ENCODE measurements at regions not wholly inside any gene's neighbourhood (a gene's known extent, or its start where the extent isn't known, plus 50 kb on each side); places are given as distances from the start of the nearest gene placed in this dataset.

DNA sequence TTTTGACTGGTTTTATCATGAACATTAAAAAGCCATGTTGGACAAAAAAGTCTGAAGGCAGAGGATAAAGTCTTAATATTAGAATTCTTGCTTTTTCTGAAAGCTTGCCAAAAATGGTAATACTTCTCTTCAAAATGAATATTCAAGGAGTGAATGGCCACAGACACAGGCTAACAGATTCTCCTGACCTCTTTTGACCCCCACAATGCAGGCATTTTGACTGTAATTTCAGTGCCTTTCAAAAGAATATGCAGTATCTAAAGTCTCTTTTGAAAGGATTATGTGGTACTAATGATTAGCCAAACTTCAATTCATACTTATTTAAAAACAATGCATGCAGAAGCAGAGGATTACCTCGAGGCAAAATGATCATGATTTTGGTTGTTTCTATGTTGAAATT lies 557.8 kb upstream of the GCFC2 start:
- no peak for TF ChIP-seq CTCF (IDR thresholded peaks at IDR 0.05; ENCODE audit: unreplicated experiment)
- Mint-ChIP-seq H3K4me3 (ENCODE audit: low read depth, unreplicated experiment) (no peak overlapping the region), H3K9me3 (ENCODE audit: low read depth, unreplicated experiment) (peaks cover 9% of the 10 kb centered on the region), H3K27me3 (ENCODE audit: unreplicated experiment) (no peaks in the 10 kb centered on the region), H3K27ac (ENCODE audit: unreplicated experiment) (no peak overlapping the region), H3K36me3 (ENCODE audit: insufficient read depth, unreplicated experiment) (no peaks in the 10 kb centered on the region), H3K4me1 (ENCODE audit: low read depth, unreplicated experiment) (no peaks in the 10 kb centered on the region)
- BruUV-seq (replicated peaks), result no TSS peak
- intact Hi-C loops (cut with micrococcal nuclease; ENCODE audit: unreplicated experiment), result no loop called here
- DNase-seq, result no peak
- CTCF ChIA-PET, result interaction anchor here (0.6 kb wide), 1 partner anchor 152 kb away, joined by 3 read pairs; no protein-coding TSS in a partner anchor

DNA sequence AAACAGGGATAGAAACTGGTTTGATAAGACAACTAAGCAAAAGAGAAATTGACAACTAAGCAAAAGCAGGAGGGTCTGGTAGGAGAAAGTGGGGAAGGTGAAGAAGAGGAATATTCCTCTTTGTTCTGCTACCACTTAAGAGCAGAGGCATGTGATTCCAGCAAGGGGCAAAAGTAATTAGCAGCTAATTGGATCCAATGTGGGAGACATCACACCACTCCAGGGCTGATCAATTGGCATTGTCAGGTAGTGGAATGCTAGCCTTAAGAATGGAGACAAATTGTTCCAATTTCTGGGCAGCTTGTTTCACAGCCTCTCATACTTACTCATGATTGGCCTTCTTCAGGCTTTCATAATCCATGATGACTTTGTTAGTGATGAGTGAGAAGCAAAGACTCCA lies 547.1 kb upstream of the GCFC2 start:
- H3K9me3 Mint-ChIP-seq (ENCODE audit: low read depth, unreplicated experiment), result peaks cover 3% of the 10 kb centered on the region
- no peak overlapping the region for H3K4me3 Mint-ChIP-seq (ENCODE audit: low read depth, unreplicated experiment)
- BruUV-seq (replicated peaks), result no TSS peak
- no peaks in the 10 kb centered on the region for H3K36me3 Mint-ChIP-seq (ENCODE audit: insufficient read depth, unreplicated experiment)
- no peak for TF ChIP-seq CTCF (IDR thresholded peaks at IDR 0.05; ENCODE audit: unreplicated experiment)
- CTCF ChIA-PET, result no interaction called here
- no peak for DNase-seq
- no peaks in the 10 kb centered on the region for H3K4me1 Mint-ChIP-seq (ENCODE audit: low read depth, unreplicated experiment)
- intact Hi-C loops (cut with micrococcal nuclease; ENCODE audit: unreplicated experiment), result no loop called here
- H3K27ac Mint-ChIP-seq (ENCODE audit: unreplicated experiment), result no peak overlapping the region
- H3K27me3 Mint-ChIP-seq (ENCODE audit: unreplicated experiment), result no peaks in the 10 kb centered on the region

- CTCF ChIA-PET, result no interaction called here
- H3K36me3 Mint-ChIP-seq (ENCODE audit: insufficient read depth, unreplicated experiment), result no peaks in the 10 kb centered on the region
- H3K27me3 Mint-ChIP-seq (ENCODE audit: unreplicated experiment), result no peaks in the 10 kb centered on the region
- TF ChIP-seq CTCF (IDR thresholded peaks at IDR 0.05; ENCODE audit: unreplicated experiment), result no peak
- intact Hi-C loops (cut with micrococcal nuclease; ENCODE audit: unreplicated experiment), result no loop called here
- peaks cover 5% of the 10 kb centered on the region for H3K9me3 Mint-ChIP-seq (ENCODE audit: low read depth, unreplicated experiment)
- no peak overlapping the region for H3K27ac Mint-ChIP-seq (ENCODE audit: unreplicated experiment)
- no peak overlapping the region for H3K4me3 Mint-ChIP-seq (ENCODE audit: low read depth, unreplicated experiment)
- no peak for DNase-seq
- H3K4me1 Mint-ChIP-seq (ENCODE audit: low read depth, unreplicated experiment), result no peaks in the 10 kb centered on the region
- no TSS peak for BruUV-seq (replicated peaks)
Measured at GRCh38 chr2:76256458-76257088, 545.9 kb upstream of the GCFC2 start.

- Mint-ChIP-seq H3K27me3 (ENCODE audit: unreplicated experiment) (no peaks in the 10 kb centered on the region), H3K4me1 (ENCODE audit: low read depth, unreplicated experiment) (no peaks in the 10 kb centered on the region), H3K4me3 (ENCODE audit: low read depth, unreplicated experiment) (no peak overlapping the region), H3K27ac (ENCODE audit: unreplicated experiment) (no peak overlapping the region), H3K9me3 (ENCODE audit: low read depth, unreplicated experiment) (peaks cover 3% of the 10 kb centered on the region), H3K36me3 (ENCODE audit: insufficient read depth, unreplicated experiment) (no peaks in the 10 kb centered on the region)
- DNase-seq, result no peak
- TF ChIP-seq CTCF (IDR thresholded peaks at IDR 0.05; ENCODE audit: unreplicated experiment), result no peak
- intact Hi-C loops (cut with micrococcal nuclease; ENCODE audit: unreplicated experiment), result no loop called here
- CTCF ChIA-PET, result no interaction called here
- BruUV-seq (replicated peaks), result no TSS peak
Measured at GRCh38 chr2:76252704-76253103, 542.0 kb upstream of the GCFC2 start.

Data from Calu3 (cell line).